ENCODE measurements at regions not wholly inside any gene's neighbourhood (a gene's known extent, or its start where the extent isn't known, plus 50 kb on each side); places are given as distances from the start of the nearest gene placed in this dataset.

DNA sequence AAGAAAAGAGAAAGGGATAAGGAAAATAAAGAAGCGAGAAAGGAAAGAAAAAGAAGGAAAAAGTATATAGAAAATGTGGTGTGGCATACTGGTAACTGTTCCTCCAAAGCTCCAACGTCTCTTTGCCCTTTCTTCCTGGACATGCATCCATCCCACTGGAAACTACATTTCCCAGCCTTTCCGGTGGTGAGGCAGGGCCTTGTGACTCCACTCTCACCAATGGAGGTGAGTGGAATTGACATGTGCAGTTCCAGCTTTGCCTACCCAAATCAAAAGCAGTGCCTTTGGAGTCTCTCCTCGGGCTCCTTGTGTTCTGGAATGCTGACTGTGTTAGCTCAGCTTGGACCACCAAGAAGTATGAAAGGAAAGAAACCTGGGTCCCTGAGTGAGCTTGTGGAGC is 161.2 kb downstream of the KCNA5 start:
- TF ChIP-seq CTCF (IDR thresholded peaks at IDR 0.05; ENCODE audit: poor library complexity) (no peak), EZH2 (IDR thresholded peaks at IDR 0.05; ENCODE audit: borderline replicate concordance) (no peak), EZH2phosphoT487 (IDR thresholded peaks at IDR 0.05; ENCODE audit: low read depth, severe bottlenecking, unreplicated experiment) (no peak)
